ENCODE measurements at regions not wholly inside any gene's neighbourhood (a gene's known extent, or its start where the extent isn't known, plus 50 kb on each side); places are given as distances from the start of the nearest gene placed in this dataset.

DNA sequence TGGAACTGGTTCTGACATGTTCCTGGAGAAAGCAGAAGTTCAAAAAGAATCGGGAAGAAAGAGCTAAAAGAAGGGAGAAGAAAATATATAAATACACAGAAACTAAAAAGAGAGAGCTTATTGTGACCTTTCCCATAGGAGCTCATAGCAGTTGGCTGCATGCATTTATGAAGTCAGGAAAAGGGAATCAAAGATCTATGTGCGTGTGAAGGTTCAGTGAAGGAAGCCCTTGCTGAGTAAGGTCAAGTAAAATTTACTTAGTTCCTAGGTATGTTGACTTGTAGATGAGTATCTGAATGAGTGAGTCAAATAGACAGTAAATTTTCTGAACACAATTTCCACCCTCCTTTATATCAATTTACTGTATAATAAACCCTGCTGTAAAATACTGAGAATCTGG, 632.5 kb downstream of the SLCO4C1 start:
- H3K27me3 ChIP-seq (replicated peaks): no peaks in the 10 kb centered on the region
- no peak overlapping the region for H3K4me3 ChIP-seq (ENCODE audit: low read depth, low read length)
- in situ Hi-C loops (cut with HindIII; ENCODE audit: low pct_ligation_motif_present, low sequenced_read_pairs): no loop called here
- H3K36me3 ChIP-seq (replicated peaks): no peaks in the 10 kb centered on the region
- TF ChIP-seq, protein P1, sequence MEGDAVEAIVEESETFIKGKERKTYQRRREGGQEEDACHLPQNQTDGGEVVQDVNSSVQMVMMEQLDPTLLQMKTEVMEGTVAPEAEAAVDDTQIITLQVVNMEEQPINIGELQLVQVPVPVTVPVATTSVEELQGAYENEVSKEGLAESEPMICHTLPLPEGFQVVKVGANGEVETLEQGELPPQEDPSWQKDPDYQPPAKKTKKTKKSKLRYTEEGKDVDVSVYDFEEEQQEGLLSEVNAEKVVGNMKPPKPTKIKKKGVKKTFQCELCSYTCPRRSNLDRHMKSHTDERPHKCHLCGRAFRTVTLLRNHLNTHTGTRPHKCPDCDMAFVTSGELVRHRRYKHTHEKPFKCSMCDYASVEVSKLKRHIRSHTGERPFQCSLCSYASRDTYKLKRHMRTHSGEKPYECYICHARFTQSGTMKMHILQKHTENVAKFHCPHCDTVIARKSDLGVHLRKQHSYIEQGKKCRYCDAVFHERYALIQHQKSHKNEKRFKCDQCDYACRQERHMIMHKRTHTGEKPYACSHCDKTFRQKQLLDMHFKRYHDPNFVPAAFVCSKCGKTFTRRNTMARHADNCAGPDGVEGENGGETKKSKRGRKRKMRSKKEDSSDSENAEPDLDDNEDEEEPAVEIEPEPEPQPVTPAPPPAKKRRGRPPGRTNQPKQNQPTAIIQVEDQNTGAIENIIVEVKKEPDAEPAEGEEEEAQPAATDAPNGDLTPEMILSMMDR (IDR thresholded peaks at IDR 0.05; ENCODE audit: low read depth, low read length, missing control alignments): no peak
- no peak overlapping the region for H3K27ac ChIP-seq
- DNase-seq: no peak

DNA sequence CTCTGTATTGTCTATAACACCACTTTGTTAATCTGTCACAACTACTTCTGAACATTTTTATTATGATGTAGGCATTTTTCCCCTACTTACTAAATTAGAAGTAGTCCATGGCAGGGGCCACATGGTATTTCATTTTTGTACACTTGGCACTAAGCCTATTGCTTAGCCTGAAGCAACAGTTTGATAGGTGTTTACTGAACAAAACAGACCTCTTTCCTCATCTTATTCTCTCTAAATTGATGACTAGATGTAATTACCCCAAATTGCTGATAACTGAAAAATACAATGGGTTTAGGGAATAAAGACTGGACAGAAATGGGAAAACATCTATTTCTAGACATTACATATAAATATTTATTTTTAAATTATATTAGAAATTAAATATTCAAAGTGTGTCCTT, 633.8 kb downstream of the SLCO4C1 start:
- Histone ChIP-seq H3K27me3 (replicated peaks) (no peaks in the 10 kb centered on the region), H3K4me3 (ENCODE audit: low read depth, low read length) (no peak overlapping the region), H3K36me3 (replicated peaks) (no peaks in the 10 kb centered on the region), H3K27ac (no peak overlapping the region)
- TF ChIP-seq, protein P1 (IDR thresholded peaks at IDR 0.05; ENCODE audit: low read depth, low read length, missing control alignments): no peak
- DNase-seq: no peak
- in situ Hi-C loops (cut with HindIII; ENCODE audit: low pct_ligation_motif_present, low sequenced_read_pairs): no loop called here

GRCh38 chr5:101658433-101658832, 637.7 kb downstream of the SLCO4C1 start:
- Histone ChIP-seq H3K27ac (no peak overlapping the region), H3K27me3 (replicated peaks) (no peaks in the 10 kb centered on the region), H3K36me3 (replicated peaks) (no peaks in the 10 kb centered on the region), H3K4me3 (ENCODE audit: low read depth, low read length) (no peak overlapping the region)
- TF ChIP-seq, protein P1 (IDR thresholded peaks at IDR 0.05; ENCODE audit: low read depth, low read length, missing control alignments): no peak
- in situ Hi-C loops (cut with HindIII; ENCODE audit: low pct_ligation_motif_present, low sequenced_read_pairs): no loop called here
- no peak for DNase-seq

- H3K27me3 ChIP-seq (replicated peaks): no peaks in the 10 kb centered on the region
- DNase-seq: no peak
- TF ChIP-seq, protein P1 (IDR thresholded peaks at IDR 0.05; ENCODE audit: low read depth, low read length, missing control alignments): no peak
- H3K27ac ChIP-seq: no peak overlapping the region
- in situ Hi-C loops (cut with HindIII; ENCODE audit: low pct_ligation_motif_present, low sequenced_read_pairs): no loop called here
- H3K4me3 ChIP-seq (ENCODE audit: low read depth, low read length): no peak overlapping the region
- no peaks in the 10 kb centered on the region for H3K36me3 ChIP-seq (replicated peaks)
Observed at GRCh38 chr5:101653996-101654395, 642.1 kb downstream of the SLCO4C1 start.

DNA sequence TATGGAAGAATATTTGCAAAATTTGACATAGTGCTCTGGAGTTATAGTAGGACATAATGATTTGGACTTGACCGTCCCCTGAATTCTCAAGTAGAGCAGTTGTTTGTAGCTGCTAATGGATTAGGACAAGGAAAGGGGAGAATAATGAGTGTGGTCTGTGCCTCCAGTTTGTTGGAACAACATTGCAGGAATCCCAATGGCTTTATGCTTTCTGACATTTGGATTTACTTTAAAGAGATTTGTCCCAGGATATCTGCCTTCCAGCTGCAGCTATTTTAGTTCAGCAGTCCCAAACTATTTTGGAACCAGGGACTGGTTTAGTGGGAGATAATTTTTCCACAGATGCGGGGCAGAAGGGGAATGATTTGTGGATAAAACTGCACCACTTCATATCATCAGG, 648.2 kb downstream of the SLCO4C1 start:
- Histone ChIP-seq H3K27me3 (replicated peaks) (no peaks in the 10 kb centered on the region), H3K36me3 (replicated peaks) (no peaks in the 10 kb centered on the region), H3K4me3 (ENCODE audit: low read depth, low read length) (no peak overlapping the region), H3K27ac (no peak overlapping the region)
- DNase-seq: no peak
- TF ChIP-seq, protein P1 (IDR thresholded peaks at IDR 0.05; ENCODE audit: low read depth, low read length, missing control alignments): no peak
- in situ Hi-C loops (cut with HindIII; ENCODE audit: low pct_ligation_motif_present, low sequenced_read_pairs): no loop called here

- Histone ChIP-seq H3K27ac (no peak overlapping the region), H3K27me3 (replicated peaks) (no peaks in the 10 kb centered on the region), H3K4me3 (ENCODE audit: low read depth, low read length) (no peak overlapping the region), H3K36me3 (replicated peaks) (no peaks in the 10 kb centered on the region)
- in situ Hi-C loops (cut with HindIII; ENCODE audit: low pct_ligation_motif_present, low sequenced_read_pairs): no loop called here
- no peak for DNase-seq
- TF ChIP-seq, protein P1 (IDR thresholded peaks at IDR 0.05; ENCODE audit: low read depth, low read length, missing control alignments): no peak
Observed at GRCh38 chr5:101643794-101644193, 652.3 kb downstream of the SLCO4C1 start.
